Gastrocnemius medialis (tissue), 4 donors: ENCODE measurements at regions not wholly inside any gene's neighbourhood (a gene's known extent, or its start where the extent isn't known, plus 50 kb on each side); places are given as distances from the start of the nearest gene placed in this dataset.

Source experiments
- ATAC-seq, 2 donors: fragments of 150-250 bp; one replicate each; pipeline ENCODE4 v1.9.1; 2016
- DNase-seq, 2 donors: peaks; one replicate each; pipeline ENCODE4 v3.0.0-alpha.2; 2019
- H3K27ac ChIP-seq, 4 donors: fragments of 200-600 bp; sonication (generic); 1 replicate in 1 of 4; 2 replicates in 3 of 4; pipeline ENCODE4 v1.5.1; 2016 to 2018; ENCODE audit warnings: mild to moderate bottlenecking in 2 of 4, moderate library complexity in 1 of 4
- H3K27me3 ChIP-seq, 3 donors: fragments of 200-600 bp; sonication (generic) in 2 of 3; 1 replicate in 1 of 3; 2 replicates in 2 of 3; pipeline versions ENCODE4 v1.5.1 to v1.6.0; 2016 to 2019; ENCODE audit warnings: mild to moderate bottlenecking in 1 of 3, moderate library complexity in 1 of 3
- H3K36me3 ChIP-seq, 2 donors: fragments of 200-600 bp; sonication (generic) in 1 of 2; one replicate each; pipeline ENCODE4 v1.5.1; 2017 to 2018
- H3K4me1 ChIP-seq, 2 donors: fragments of 200-600 bp; sonication (generic) in 1 of 2; one replicate each; pipeline ENCODE4 v1.5.1; 2016 to 2017; ENCODE audit warnings: mild to moderate bottlenecking in 2 of 2
- H3K4me3 ChIP-seq, 4 donors: fragments of 200-600 bp; sonication (generic) in 3 of 4; 1 replicate in 1 of 4; 2 replicates in 3 of 4; pipeline ENCODE4 v1.5.1; 2016 to 2019; ENCODE audit warnings: mild to moderate bottlenecking in 2 of 4
- H3K9me3 ChIP-seq, 3 donors: fragments of 200-600 bp; sonication (generic) in 2 of 3; 1 replicate in 1 of 3; 2 replicates in 2 of 3; pipeline ENCODE4 v1.5.1; 2016 to 2019
- CTCF ChIP-seq, 5 experiments: fragments of 450-650 bp in 3 of 5; fragments of 200-600 bp in 2 of 5; sonication (generic) in 2 of 5; IDR thresholded peaks in 4 of 5; conservative IDR thresholded peaks in 1 of 5; 1 replicate in 4 of 5; 2 replicates in 1 of 5; pipeline ENCODE4 v1.5.1; 2016 to 2019; ENCODE audit warnings: antibody characterized with exemption in 5 of 5, mild to moderate bottlenecking in 3 of 5, moderate library complexity in 3 of 5
- POLR2A ChIP-seq, 2 donors: fragments of 450-650 bp; IDR thresholded peaks; one replicate each; pipeline ENCODE4 v1.6.1; 2017; ENCODE audit warnings: antibody characterized with exemption in 2 of 2, mild to moderate bottlenecking in 2 of 2, moderate library complexity in 2 of 2
- in situ Hi-C, 4 donors: fragments of 200-750 bp; cut with MboI; loops; one replicate each; pipeline versions ENCODE4 v1.15.0 to v1.8.0; 2017; ENCODE audit warnings: low sequenced_read_pairs in 4 of 4
- intact Hi-C: fragments of 100-400 bp; cut with DNase I; formaldehyde crosslinking; loops from one replicate; pipeline ENCODE4 v1.15.1; 2023; ENCODE audit warnings: low total_unique reads

GRCh38 chr2:150617351-150617978 is 130.0 kb upstream of the RND3 start:
- no peak for DNase-seq
- in situ Hi-C loops (no loop called here), intact Hi-C loops (no loop called here)
- Histone ChIP-seq H3K4me1 (peaks cover 8 to 14% of the 10 kb centered on the region in 2 donors), H3K9me3 (no peaks in the 10 kb centered on the region), H3K27ac (no peak overlapping the region), H3K36me3 (no peaks in the 10 kb centered on the region), H3K27me3 (no peaks in the 10 kb centered on the region), H3K4me3 (no peak overlapping the region)
- ATAC-seq, result no peak
- no peak for TF ChIP-seq POLR2A (IDR thresholded peaks at IDR 0.05)
- TF ChIP-seq CTCF (IDR thresholded peaks at IDR 0.05 in 4 of 5, conservative IDR thresholded peaks at IDR 0.05 in 1 of 5), result no peak

- ATAC-seq (no peak), DNase-seq (no peak)
- no peaks in the 10 kb centered on the region for H3K9me3 ChIP-seq
- no peaks in the 10 kb centered on the region for H3K36me3 ChIP-seq
- no peaks in the 10 kb centered on the region for H3K4me1 ChIP-seq
- H3K27ac ChIP-seq, result no peak overlapping the region
- intact Hi-C loops (no loop called here), in situ Hi-C loops (no loop called here)
- TF ChIP-seq CTCF (IDR thresholded peaks at IDR 0.05 in 4 of 5, conservative IDR thresholded peaks at IDR 0.05 in 1 of 5), result no peak
- TF ChIP-seq POLR2A (IDR thresholded peaks at IDR 0.05), result no peak
- H3K4me3 ChIP-seq, result no peak overlapping the region
- H3K27me3 ChIP-seq, result no peaks in the 10 kb centered on the region
Measured at GRCh38 chr2:150612957-150613710, 125.7 kb upstream of the RND3 start.

GRCh38 chr2:150610670-150611279 is 123.3 kb upstream of the RND3 start:
- intact Hi-C loops (no loop called here), in situ Hi-C loops (no loop called here)
- no peak overlapping the region for H3K4me3 ChIP-seq
- H3K9me3 ChIP-seq, result no peaks in the 10 kb centered on the region
- no peaks in the 10 kb centered on the region for H3K27me3 ChIP-seq
- no peak for DNase-seq
- H3K4me1 ChIP-seq, result no peaks in the 10 kb centered on the region
- H3K36me3 ChIP-seq, result no peaks in the 10 kb centered on the region
- H3K27ac ChIP-seq, result no peak overlapping the region
- ATAC-seq, result no peak
- TF ChIP-seq CTCF (IDR thresholded peaks at IDR 0.05 in 4 of 5, conservative IDR thresholded peaks at IDR 0.05 in 1 of 5) (no peak), POLR2A (IDR thresholded peaks at IDR 0.05) (no peak)

- Histone ChIP-seq H3K27me3 (no peaks in the 10 kb centered on the region), H3K4me3 (no peak overlapping the region), H3K9me3 (no peaks in the 10 kb centered on the region), H3K4me1 (no peaks in the 10 kb centered on the region), H3K36me3 (no peaks in the 10 kb centered on the region), H3K27ac (no peak overlapping the region)
- no peak for TF ChIP-seq CTCF (IDR thresholded peaks at IDR 0.05 in 4 of 5, conservative IDR thresholded peaks at IDR 0.05 in 1 of 5)
- no peak for TF ChIP-seq POLR2A (IDR thresholded peaks at IDR 0.05)
- in situ Hi-C loops, result no loop called here
- ATAC-seq (no peak), DNase-seq (no peak)
- intact Hi-C loops, result no loop called here
Measured at GRCh38 chr2:150609831-150610582, 122.5 kb upstream of the RND3 start.
